ENCODE measurements at regions not wholly inside any gene's neighbourhood (a gene's known extent, or its start where the extent isn't known, plus 50 kb on each side); places are given as distances from the start of the nearest gene placed in this dataset.

- TF ChIP-seq CTCF (IDR thresholded peaks at IDR 0.05; ENCODE audit: insufficient read depth, low read length, poor library complexity, severe bottlenecking) (no peak), EZH2phosphoT487 (conservative IDR thresholded peaks at IDR 0.05; ENCODE audit: low read length) (no peak)
These were observed 274.1 kb upstream of the CITED2 start for GRCh38 chr6:139648430-139649000.
